ENCODE measurements at regions not wholly inside any gene's neighbourhood (a gene's known extent, or its start where the extent isn't known, plus 50 kb on each side); places are given as distances from the start of the nearest gene placed in this dataset.

DNA sequence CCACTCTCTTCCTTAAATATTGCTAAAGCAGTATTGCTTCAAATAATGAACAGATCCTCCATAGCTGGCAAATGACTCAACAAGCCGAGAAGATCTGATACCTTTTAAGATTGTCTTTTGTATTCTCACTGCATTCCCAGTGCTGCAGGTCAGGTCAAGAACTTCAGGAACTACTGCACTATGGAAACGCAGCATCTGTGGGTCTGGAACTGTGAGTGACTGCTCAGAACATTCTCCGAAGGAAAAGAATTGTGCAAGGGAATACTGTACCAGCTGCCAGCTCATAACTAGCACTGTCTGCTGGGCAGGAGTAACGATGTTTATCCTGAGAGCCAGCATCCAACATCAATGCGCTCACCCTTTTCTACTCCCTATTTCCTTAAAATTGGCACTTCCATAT lies 348.0 kb upstream of the SOX5 start (continued):
- TF ChIP-seq, protein P1, sequence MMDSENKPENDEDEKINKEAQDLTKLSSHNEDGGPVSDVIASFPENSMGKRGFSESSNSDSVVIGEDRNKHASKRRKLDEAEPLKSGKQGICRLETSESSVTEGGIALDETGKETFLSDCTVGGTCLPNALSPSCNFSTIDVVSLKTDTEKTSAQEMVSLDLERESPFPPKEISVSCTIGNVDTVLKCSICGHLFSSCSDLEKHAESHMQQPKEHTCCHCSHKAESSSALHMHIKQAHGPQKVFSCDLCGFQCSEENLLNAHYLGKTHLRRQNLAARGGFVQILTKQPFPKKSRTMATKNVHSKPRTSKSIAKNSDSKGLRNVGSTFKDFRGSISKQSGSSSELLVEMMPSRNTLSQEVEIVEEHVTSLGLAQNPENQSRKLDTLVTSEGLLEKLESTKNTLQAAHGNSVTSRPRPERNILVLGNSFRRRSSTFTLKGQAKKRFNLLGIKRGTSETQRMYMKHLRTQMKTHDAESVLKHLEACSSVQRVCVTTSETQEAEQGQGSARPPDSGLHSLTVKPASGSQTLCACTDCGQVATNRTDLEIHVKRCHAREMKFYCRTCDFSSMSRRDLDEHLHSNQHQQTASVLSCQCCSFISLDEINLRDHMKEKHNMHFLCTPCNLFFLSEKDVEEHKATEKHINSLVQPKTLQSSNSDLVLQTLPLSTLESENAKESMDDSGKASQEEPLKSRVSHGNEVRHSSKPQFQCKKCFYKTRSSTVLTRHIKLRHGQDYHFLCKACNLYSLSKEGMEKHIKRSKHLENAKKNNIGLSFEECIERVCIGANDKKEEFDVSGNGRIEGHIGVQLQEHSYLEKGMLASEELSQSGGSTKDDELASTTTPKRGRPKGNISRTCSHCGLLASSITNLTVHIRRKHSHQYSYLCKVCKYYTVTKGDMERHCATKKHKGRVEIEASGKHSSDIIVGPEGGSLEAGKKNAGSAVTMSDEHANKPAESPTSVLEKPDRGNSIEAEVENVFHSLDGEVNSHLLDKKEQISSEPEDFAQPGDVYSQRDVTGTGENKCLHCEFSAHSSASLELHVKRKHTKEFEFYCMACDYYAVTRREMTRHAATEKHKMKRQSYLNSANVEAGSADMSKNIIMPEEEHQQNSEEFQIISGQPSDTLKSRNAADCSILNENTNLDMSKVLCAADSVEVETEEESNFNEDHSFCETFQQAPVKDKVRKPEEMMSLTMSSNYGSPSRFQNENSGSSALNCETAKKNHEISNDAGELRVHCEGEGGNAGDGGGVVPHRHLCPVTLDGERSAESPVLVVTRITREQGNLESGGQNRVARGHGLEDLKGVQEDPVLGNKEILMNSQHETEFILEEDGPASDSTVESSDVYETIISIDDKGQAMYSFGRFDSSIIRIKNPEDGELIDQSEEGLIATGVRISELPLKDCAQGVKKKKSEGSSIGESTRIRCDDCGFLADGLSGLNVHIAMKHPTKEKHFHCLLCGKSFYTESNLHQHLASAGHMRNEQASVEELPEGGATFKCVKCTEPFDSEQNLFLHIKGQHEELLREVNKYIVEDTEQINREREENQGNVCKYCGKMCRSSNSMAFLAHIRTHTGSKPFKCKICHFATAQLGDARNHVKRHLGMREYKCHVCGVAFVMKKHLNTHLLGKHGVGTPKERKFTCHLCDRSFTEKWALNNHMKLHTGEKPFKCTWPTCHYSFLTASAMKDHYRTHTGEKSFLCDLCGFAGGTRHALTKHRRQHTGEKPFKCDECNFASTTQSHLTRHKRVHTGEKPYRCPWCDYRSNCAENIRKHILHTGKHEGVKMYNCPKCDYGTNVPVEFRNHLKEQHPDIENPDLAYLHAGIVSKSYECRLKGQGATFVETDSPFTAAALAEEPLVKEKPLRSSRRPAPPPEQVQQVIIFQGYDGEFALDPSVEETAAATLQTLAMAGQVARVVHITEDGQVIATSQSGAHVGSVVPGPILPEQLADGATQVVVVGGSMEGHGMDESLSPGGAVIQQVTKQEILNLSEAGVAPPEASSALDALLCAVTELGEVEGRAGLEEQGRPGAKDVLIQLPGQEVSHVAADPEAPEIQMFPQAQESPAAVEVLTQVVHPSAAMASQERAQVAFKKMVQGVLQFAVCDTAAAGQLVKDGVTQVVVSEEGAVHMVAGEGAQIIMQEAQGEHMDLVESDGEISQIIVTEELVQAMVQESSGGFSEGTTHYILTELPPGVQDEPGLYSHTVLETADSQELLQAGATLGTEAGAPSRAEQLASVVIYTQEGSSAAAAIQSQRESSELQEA (CRISPR knock-in tag; IDR thresholded peaks at IDR 0.05; ENCODE audit: not compliant biosample characterization) = no peak
- TF ChIP-seq ZNF282 (IDR thresholded peaks at IDR 0.05; ENCODE audit: partially characterized antibody) (no peak), CBX2 (IDR thresholded peaks at IDR 0.05; ENCODE audit: low read depth, low read length) (no peak), CBX2 (CRISPR knock-in tag; IDR thresholded peaks at IDR 0.05; ENCODE audit: low read depth) (no peak)

DNA sequence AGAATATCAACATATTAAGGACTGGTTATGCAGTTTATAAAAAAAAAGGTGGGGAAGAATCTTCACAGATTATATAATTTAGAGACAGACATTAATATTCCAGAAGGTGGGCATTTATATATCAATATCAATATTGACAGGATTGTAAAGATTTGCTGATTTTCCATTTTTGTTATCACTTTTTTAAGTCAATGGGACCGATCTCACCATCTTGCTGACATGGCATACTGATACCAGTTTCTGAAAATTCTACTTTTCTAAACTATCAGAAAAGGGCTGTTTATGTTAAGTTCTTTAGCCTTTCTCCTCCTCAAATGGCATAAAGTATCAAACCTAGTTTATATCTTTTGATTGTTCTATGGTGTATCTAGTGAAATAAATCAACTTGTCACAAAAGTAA lies 344.1 kb upstream of the SOX5 start:
- no peaks in the 10 kb centered on the region for H4K20me1 ChIP-seq (ENCODE audit: insufficient read depth, low read length)
- H3K4me3 ChIP-seq (replicated peaks in 1 of 3; ENCODE audit: insufficient read depth in 1 of 3, low read depth in 2 of 3, low read length in 3 of 3) = no peak overlapping the region
- no peak for ATAC-seq
- no TSS peak for BruUV-seq (replicated peaks)
- WGBS (ENCODE audit: low lambda C conversion rate) = 0% methylated on average over 1 of the region's 1 CpG
- in situ Hi-C loops (cut with HindIII; ENCODE audit: extremely low pct_ligation_motif_present, low pct_unique_long_range_greater_than_20kb) = no loop called here
- intact Hi-C loops (cut with micrococcal nuclease; ENCODE audit: unreplicated experiment) = no loop called here
- H3K4me1 ChIP-seq (ENCODE audit: insufficient read depth, low read length) = no peaks in the 10 kb centered on the region
- no peaks in the 10 kb centered on the region for H3K9me3 ChIP-seq (ENCODE audit: low read length)
- CTCF ChIA-PET (ENCODE audit: low intra/inter-chr PET ratio, low total read pairs) = no interaction called here
- H2AFZ ChIP-seq (ENCODE audit: low read length) = no peak overlapping the region
- DNase-seq (ENCODE audit: low spot score) = no peak
- H3K79me2 ChIP-seq (ENCODE audit: insufficient read depth, low read length) = no peaks in the 10 kb centered on the region
- H3K27ac ChIP-seq (ENCODE audit: extremely low read length, insufficient read depth, low read length) = no peak overlapping the region
- POLR2A ChIA-PET = no interaction called here
- no peaks in the 10 kb centered on the region; a peak in 1 of 5 replicates for H3K27me3 ChIP-seq (ENCODE audit: control insufficient read depth in 1 of 2, insufficient read depth in 2 of 2, low read length in 2 of 2)
- no peak overlapping the region for H3K9ac ChIP-seq (ENCODE audit: insufficient read depth, low read depth, low read length)
- H3K36me3 ChIP-seq (replicated peaks in 1 of 2; ENCODE audit: control insufficient read depth in 1 of 2, insufficient read depth in 2 of 2, low read length in 2 of 2) = no peaks in the 10 kb centered on the region
- H3K4me2 ChIP-seq (ENCODE audit: low read depth, low read length) = no peak overlapping the region
- no peak for FAIRE-seq
- TF ChIP-seq ZNF619 (CRISPR knock-in tag; IDR thresholded peaks at IDR 0.05) = no peak
- no peak for TF ChIP-seq YEATS2 (CRISPR knock-in tag; IDR thresholded peaks at IDR 0.05; ENCODE audit: borderline replicate concordance)
- no peak for TF ChIP-seq ZFP1 (CRISPR knock-in tag; IDR thresholded peaks at IDR 0.05)
- TF ChIP-seq EHMT2 (IDR thresholded peaks at IDR 0.05; ENCODE audit: borderline replicate concordance, low read depth, low read length) = no peak
- TF ChIP-seq TEAD2 (CRISPR knock-in tag; IDR thresholded peaks at IDR 0.05) = no peak
- no peak for TF ChIP-seq KLF13 (CRISPR knock-in tag; IDR thresholded peaks at IDR 0.05)
- TF ChIP-seq NRL (CRISPR knock-in tag; IDR thresholded peaks at IDR 0.05; ENCODE audit: borderline replicate concordance) = no peak
- peak; percentile 52 to 70 for TF ChIP-seq MAFK (conservative IDR thresholded peaks at IDR 0.05 in 1 of 2, IDR thresholded peaks at IDR 0.05 in 1 of 2; ENCODE audit: low read length in 2 of 2)
- 0 out of 2 replicates have a peak, but pooled peaks have one; percentile 42 for TF ChIP-seq MAFF (IDR thresholded peaks at IDR 0.05; ENCODE audit: low read depth, low read length)
- no peak for TF ChIP-seq HDAC1 (CRISPR knock-in tag; IDR thresholded peaks at IDR 0.05)
- no peak for TF ChIP-seq ZNF775 (CRISPR knock-in tag; IDR thresholded peaks at IDR 0.05; ENCODE audit: borderline replicate concordance)
- TF ChIP-seq KDM5A (IDR thresholded peaks at IDR 0.05; ENCODE audit: borderline replicate concordance, low read length) = no peak
- no peak for TF ChIP-seq KDM6A (CRISPR knock-in tag; IDR thresholded peaks at IDR 0.05; ENCODE audit: low read depth)
- no peak for TF ChIP-seq ZFP36L1 (CRISPR knock-in tag; IDR thresholded peaks at IDR 0.05)

All from HepG2 (cell line).